M059J (cell line): ENCODE measurements at regions not wholly inside any gene's neighbourhood (a gene's known extent, or its start where the extent isn't known, plus 50 kb on each side); places are given as distances from the start of the nearest gene placed in this dataset.

Source experiments
- DNase-seq: peaks from one replicate; pipeline ENCODE4 v3.0.0-alpha.2; 2012; ENCODE audit warnings: low read depth

DNA sequence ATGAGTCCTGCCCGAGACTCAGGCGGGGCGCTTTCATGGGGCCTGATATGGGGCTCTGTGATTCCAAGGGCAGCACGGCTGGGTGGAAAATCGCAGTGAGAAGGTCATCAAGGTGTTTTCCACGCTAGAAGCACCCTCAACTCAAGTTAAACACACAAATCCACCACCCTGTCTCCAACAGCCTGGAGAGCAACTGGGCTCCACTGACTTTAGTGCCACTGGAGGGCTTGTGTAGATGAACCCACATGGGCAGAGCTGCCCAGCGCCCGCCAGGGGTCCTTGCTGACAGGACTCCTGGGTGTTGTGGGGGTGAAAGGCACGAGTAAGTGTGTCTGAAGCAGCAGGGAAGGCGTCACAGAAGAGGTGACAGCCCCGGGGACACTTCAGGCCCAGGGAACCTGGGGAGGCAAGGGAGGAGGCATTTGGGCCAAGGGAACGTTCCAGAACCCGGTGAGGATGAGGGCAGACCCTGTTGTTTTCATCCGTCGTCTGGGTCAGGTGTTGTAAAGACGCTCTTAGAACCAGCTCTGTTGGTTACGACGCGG is 51.8 kb upstream of the CTDP1 start:
- no peak for DNase-seq

DNA sequence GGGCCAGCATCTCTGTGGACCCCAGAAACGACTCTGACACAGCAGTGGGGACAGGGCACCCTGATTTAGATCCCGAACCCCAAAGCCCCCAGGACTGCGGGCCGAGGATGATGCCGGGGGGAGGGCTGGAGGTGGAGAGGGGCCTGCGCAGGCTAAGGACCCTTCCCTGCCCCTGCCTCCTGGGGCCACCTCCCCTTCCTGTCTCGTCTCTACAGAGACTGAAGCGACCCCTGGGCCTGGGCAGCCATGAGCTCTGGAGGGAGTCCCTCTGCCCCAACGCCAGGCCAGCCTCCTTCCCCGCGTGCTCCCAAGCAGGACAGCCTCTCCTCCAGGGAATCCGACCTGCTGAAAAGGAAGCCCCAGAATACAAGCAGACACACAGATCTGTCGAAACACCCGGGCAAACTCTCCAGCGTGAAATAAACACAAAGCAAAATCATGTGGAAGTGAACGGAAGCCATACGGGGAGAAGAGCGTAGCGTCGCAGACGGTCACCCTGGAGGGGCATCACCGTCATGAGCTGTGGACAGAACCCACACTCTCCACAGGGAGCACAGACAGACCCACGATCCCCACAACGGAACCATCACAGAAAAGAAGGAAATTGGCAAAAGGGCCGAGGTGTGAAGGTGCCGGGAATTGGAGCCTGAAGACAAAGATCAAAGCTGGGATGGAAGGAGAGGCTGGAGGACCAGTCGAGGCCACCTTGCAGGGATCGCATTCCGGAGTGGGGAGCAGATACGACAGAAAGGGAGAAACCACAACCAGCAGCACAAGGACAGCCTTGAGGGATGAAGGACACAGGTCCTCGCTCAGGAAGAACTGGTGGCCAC is 51.0 kb upstream of the CTDP1 start:
- no peak for DNase-seq

DNA sequence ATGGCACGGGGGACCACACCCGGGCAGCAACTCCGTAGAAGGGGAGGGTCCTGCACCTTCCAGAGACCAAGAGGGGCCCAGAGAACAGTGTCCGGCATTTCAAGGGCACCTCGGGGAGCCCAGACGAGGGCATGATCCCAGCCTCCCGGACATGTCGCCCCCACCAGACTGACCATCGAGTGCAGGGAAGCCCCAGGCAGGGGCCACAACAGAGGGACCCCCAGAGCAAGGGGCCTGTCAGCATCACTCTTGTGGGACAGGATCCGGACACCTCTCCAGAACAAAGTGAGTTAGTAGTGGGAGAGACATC is 50.4 kb upstream of the CTDP1 start:
- no peak for DNase-seq

DNA sequence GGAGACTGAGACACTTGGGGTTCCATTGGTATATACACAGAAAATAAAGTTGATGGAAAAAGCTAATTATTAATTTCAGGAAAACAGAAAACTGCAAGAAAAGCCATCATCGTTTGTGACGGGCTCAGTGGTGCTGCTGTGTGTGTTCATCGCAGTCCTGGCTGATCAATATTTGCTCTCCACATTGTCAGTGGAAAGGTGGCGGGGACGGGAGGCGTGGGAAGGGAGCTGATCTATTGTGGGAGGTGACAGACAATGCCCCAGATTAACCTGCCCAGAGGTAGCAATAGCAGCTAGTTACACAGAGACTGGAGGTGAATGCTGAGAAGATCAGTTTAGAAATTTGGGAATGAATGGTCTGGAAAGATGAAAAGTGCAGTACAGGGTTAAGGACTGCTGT is 50.0 kb upstream of the CTDP1 start:
- no peak for DNase-seq
